HEK293 (cell line): ENCODE measurements at regions not wholly inside any gene's neighbourhood (a gene's known extent, or its start where the extent isn't known, plus 50 kb on each side); places are given as distances from the start of the nearest gene placed in this dataset.

Experiments used
- CTCF ChIA-PET: fragments of 350-600 bp; formaldehyde crosslinking; extraction: SDS; loops from one replicate; lab custom pipeline; 2021; ENCODE audit warnings: antibody characterized with exemption; lab: Yijun Ruan, JAX
- POLR2A ChIA-PET: fragments of 300-600 bp; formaldehyde crosslinking; extraction: SDS; loops from one replicate; lab custom pipeline; 2020; ENCODE audit warnings: antibody characterized with exemption, inconsistent platforms; lab: Yijun Ruan, JAX
- H3K27ac ChIP-seq: fragments of 200-500 bp; sonication (Bioruptor generic); 2 replicates; pipeline ENCODE4 v1.5.1; 2014; ENCODE audit warnings: low read depth, low read length, control low read depth, inconsistent platforms; ENCODE audit errors: extremely low read depth
- H3K36me3 ChIP-seq, 2 experiments: fragments of 200-500 bp in 1 of 2; sonication (Bioruptor generic) in 1 of 2; 1 replicate in 1 of 2; 2 replicates in 1 of 2; pipeline ENCODE4 v1.5.1; 2014 to 2017; ENCODE audit warnings: inconsistent platforms in 2 of 2, low read length in 2 of 2; ENCODE audit not compliant: control insufficient read depth in 2 of 2, insufficient read depth in 1 of 2
- H3K4me1 ChIP-seq: fragments of 200-500 bp; sonication (Bioruptor generic); 2 replicates; pipeline ENCODE4 v1.5.1; 2014; ENCODE audit warnings: mild to moderate bottlenecking, low read length, inconsistent platforms; ENCODE audit not compliant: control insufficient read depth, insufficient read depth
- H3K4me3 ChIP-seq: 2 replicates; pipeline ENCODE4 v1.5.1; 2011; ENCODE audit warnings: low read depth, mild to moderate bottlenecking, control low read depth, low read length, moderate library complexity
- H3K9me3 ChIP-seq: fragments of 200-500 bp; sonication (Bioruptor generic); 2 replicates; pipeline ENCODE4 v1.5.1; 2014; ENCODE audit warnings: low read depth, low read length, inconsistent platforms; ENCODE audit not compliant: control insufficient read depth, insufficient read depth
- EGR2 ChIP-seq: fragments of 450-650 bp; formaldehyde crosslinking; IDR thresholded peaks from 2 replicates; pipeline ENCODE4 v1.5.1; 2016; ENCODE audit warnings: low read depth, missing biosample characterization, missing genetic modification characterization
- PRDM10 ChIP-seq: fragments of 450-650 bp; formaldehyde crosslinking; IDR thresholded peaks from 2 replicates; pipeline ENCODE4 v1.5.1; 2016; ENCODE audit warnings: missing biosample characterization, missing genetic modification characterization
- RBAK ChIP-seq: fragments of 450-650 bp; formaldehyde crosslinking; IDR thresholded peaks from 2 replicates; pipeline ENCODE4 v1.5.1; 2016; ENCODE audit warnings: missing biosample characterization, missing genetic modification characterization
- SCRT1 ChIP-seq: fragments of 450-650 bp; formaldehyde crosslinking; IDR thresholded peaks from 2 replicates; pipeline ENCODE4 v1.5.1; 2016; ENCODE audit warnings: missing biosample characterization, missing genetic modification characterization, borderline replicate concordance
- TRIM28 ChIP-seq: IDR thresholded peaks from 2 replicates; pipeline ENCODE4 v1.6.1; 2011; ENCODE audit warnings: low read length, control low read depth, borderline replicate concordance
- WT1 ChIP-seq: fragments of 450-650 bp; formaldehyde crosslinking; IDR thresholded peaks from 2 replicates; pipeline ENCODE4 v1.5.1; 2016; ENCODE audit warnings: missing biosample characterization, missing genetic modification characterization
- ZBTB49 ChIP-seq: fragments of 450-650 bp; formaldehyde crosslinking; IDR thresholded peaks from 2 replicates; pipeline ENCODE4 v1.5.1; 2016; ENCODE audit warnings: missing biosample characterization, missing genetic modification characterization, low read depth
- ZBTB7A ChIP-seq: fragments of 450-650 bp; formaldehyde crosslinking; IDR thresholded peaks from 2 replicates; pipeline ENCODE4 v1.5.1; 2016; ENCODE audit warnings: low read depth, missing biosample characterization, missing genetic modification characterization
- ZBTB8A ChIP-seq: fragments of 450-650 bp; formaldehyde crosslinking; IDR thresholded peaks from 2 replicates; pipeline ENCODE4 v1.5.1; 2016; ENCODE audit warnings: missing biosample characterization, missing genetic modification characterization
- ZFP41 ChIP-seq: fragments of 450-650 bp; formaldehyde crosslinking; IDR thresholded peaks from 2 replicates; pipeline ENCODE4 v1.5.1; 2016; ENCODE audit warnings: missing biosample characterization, missing genetic modification characterization, borderline replicate concordance
- ZIC2 ChIP-seq: fragments of 450-650 bp; formaldehyde crosslinking; IDR thresholded peaks from 2 replicates; pipeline ENCODE4 v1.5.1; 2016; ENCODE audit warnings: missing biosample characterization, missing genetic modification characterization
- ZNF10 ChIP-seq: fragments of 450-650 bp; formaldehyde crosslinking; IDR thresholded peaks from 2 replicates; pipeline ENCODE4 v1.5.1; 2017; ENCODE audit warnings: missing biosample characterization, missing genetic modification characterization
- ZNF214 ChIP-seq: fragments of 450-650 bp; formaldehyde crosslinking; IDR thresholded peaks from 2 replicates; pipeline ENCODE4 v1.5.1; 2017; ENCODE audit warnings: missing biosample characterization, mild to moderate bottlenecking, missing genetic modification characterization, borderline replicate concordance
- ZNF302 ChIP-seq: fragments of 450-650 bp; formaldehyde crosslinking; IDR thresholded peaks from 2 replicates; pipeline ENCODE4 v1.5.1; 2016; ENCODE audit warnings: missing biosample characterization, missing genetic modification characterization, low read depth
- ZNF433 ChIP-seq: fragments of 450-650 bp; formaldehyde crosslinking; IDR thresholded peaks from 2 replicates; pipeline ENCODE4 v1.5.1; 2016; ENCODE audit warnings: missing biosample characterization, missing genetic modification characterization, low read depth
- ZNF449 ChIP-seq: fragments of 450-650 bp; formaldehyde crosslinking; IDR thresholded peaks from 2 replicates; pipeline ENCODE4 v1.5.1; 2017; ENCODE audit warnings: missing biosample characterization, mild to moderate bottlenecking, missing genetic modification characterization, moderate library complexity
- ZNF501 ChIP-seq: fragments of 450-650 bp; formaldehyde crosslinking; IDR thresholded peaks from 2 replicates; pipeline ENCODE4 v1.5.1; 2016; ENCODE audit warnings: missing biosample characterization, missing genetic modification characterization
- ZNF530 ChIP-seq: fragments of 450-650 bp; formaldehyde crosslinking; IDR thresholded peaks from 2 replicates; pipeline ENCODE4 v1.5.1; 2016; ENCODE audit warnings: low read depth, missing biosample characterization, missing genetic modification characterization
- ZNF549 ChIP-seq: fragments of 450-650 bp; IDR thresholded peaks from 2 replicates; pipeline ENCODE4 v1.5.1; 2018; ENCODE audit warnings: missing biosample characterization, missing genetic modification characterization, mild to moderate bottlenecking, inconsistent platforms, moderate library complexity
- ZNF571 ChIP-seq: fragments of 450-650 bp; formaldehyde crosslinking; IDR thresholded peaks from 2 replicates; pipeline ENCODE4 v1.5.0; 2017; ENCODE audit warnings: missing biosample characterization, missing genetic modification characterization
- ZNF580 ChIP-seq: fragments of 450-650 bp; formaldehyde crosslinking; IDR thresholded peaks from 2 replicates; pipeline ENCODE4 v1.5.1; 2016; ENCODE audit warnings: missing biosample characterization, missing genetic modification characterization
- ZNF610 ChIP-seq: fragments of 450-650 bp; formaldehyde crosslinking; IDR thresholded peaks from 2 replicates; pipeline ENCODE4 v1.5.1; 2016; ENCODE audit warnings: missing biosample characterization, missing genetic modification characterization, borderline replicate concordance
- ZNF629 ChIP-seq: fragments of 450-650 bp; formaldehyde crosslinking; IDR thresholded peaks from 2 replicates; pipeline ENCODE4 v1.5.1; 2017; ENCODE audit warnings: missing biosample characterization, missing genetic modification characterization
- ZNF837 ChIP-seq: fragments of 450-650 bp; formaldehyde crosslinking; IDR thresholded peaks from 2 replicates; pipeline ENCODE4 v1.5.1; 2016; ENCODE audit warnings: missing biosample characterization, missing genetic modification characterization

- no peak overlapping the region for H3K4me3 ChIP-seq
- no peaks in the 10 kb centered on the region for H3K4me1 ChIP-seq
- TF ChIP-seq RBAK (no peak), ZBTB49 (no peak), ZNF449 (tag by site-specific recombination) (no peak), ZNF580 (tag by site-specific recombination) (no peak), ZNF629 (no peak), ZNF302 (tag by site-specific recombination) (no peak), ZNF571 (tag by site-specific recombination) (no peak), ZIC2 (tag by site-specific recombination) (no peak), ZNF610 (no peak)
- H3K9me3 ChIP-seq, result no peaks in the 10 kb centered on the region
- ChIA-PET POLR2A (no interaction called here), CTCF (interaction anchor here (1.3 kb wide), 1 partner anchor 29 kb away, joined by 6 read pairs; no protein-coding TSS in a partner anchor)
- no peaks in the 10 kb centered on the region for H3K36me3 ChIP-seq
- no peak overlapping the region for H3K27ac ChIP-seq
Measured at GRCh38 chr6:19424853-19425252, 412.3 kb upstream of the ID4 start.

GRCh38 chr6:19427548-19427947 lies 409.6 kb upstream of the ID4 start:
- no peak overlapping the region for H3K4me3 ChIP-seq
- no peaks in the 10 kb centered on the region for H3K36me3 ChIP-seq
- H3K9me3 ChIP-seq, result no peaks in the 10 kb centered on the region
- TF ChIP-seq WT1 (tag by site-specific recombination) (peak; percentile 61), TRIM28 (peak; percentile 93), ZNF530 (tag by site-specific recombination) (no peak)
- ChIA-PET CTCF (interaction anchor here (0.6 to 0.9 kb wide), 4 partner anchors 45 to 700 kb away, joined by 3 to 4 read pairs (median 3); no protein-coding TSS in a partner anchor), POLR2A (no interaction called here)
- no peak overlapping the region for H3K27ac ChIP-seq
- H3K4me1 ChIP-seq, result no peaks in the 10 kb centered on the region

GRCh38 chr6:19432966-19433498 lies 404.1 kb upstream of the ID4 start:
- TF ChIP-seq ZFP41 (tag by site-specific recombination) (no peak), ZBTB8A (tag by site-specific recombination) (no peak), ZNF214 (tag by site-specific recombination) (no peak), ZBTB7A (tag by site-specific recombination) (no peak), ZNF501 (no peak), ZNF549 (tag by site-specific recombination) (no peak), EGR2 (no peak), ZNF433 (tag by site-specific recombination) (no peak), ZNF10 (tag by site-specific recombination) (no peak), ZNF837 (tag by site-specific recombination) (no peak), SCRT1 (no peak), PRDM10 (tag by site-specific recombination) (no peak), ZNF629 (no peak)
- TF ChIP-seq, all 188 proteins: peak for 0
- no peaks in the 10 kb centered on the region for H3K4me1 ChIP-seq
- ChIA-PET CTCF (interaction anchor here (0.6 to 1.0 kb wide), 4 partner anchors 11 to 642 kb away, joined by 3 to 4 read pairs (median 4); no protein-coding TSS in a partner anchor), POLR2A (interaction anchor here (0.6 kb wide), 1 partner anchor 18 kb away, joined by 3 read pairs; no protein-coding TSS in a partner anchor)
- no peaks in the 10 kb centered on the region for H3K9me3 ChIP-seq
- H3K27ac ChIP-seq, result no peak overlapping the region
- no peak overlapping the region for H3K4me3 ChIP-seq
- no peaks in the 10 kb centered on the region for H3K36me3 ChIP-seq
